Erythroblast (primary cell): ENCODE measurements at regions not wholly inside any gene's neighbourhood (a gene's known extent, or its start where the extent isn't known, plus 50 kb on each side); places are given as distances from the start of the nearest gene placed in this dataset.

Experiments
- GATA1 ChIP-seq: IDR thresholded peaks from 2 replicates; pipeline ENCODE4 v1.6.1; 2011; ENCODE audit warnings: low read depth, mild to moderate bottlenecking, control low read depth, low read length, moderate library complexity
- POLR2A ChIP-seq: IDR thresholded peaks from 2 replicates; pipeline ENCODE4 v1.6.1; 2011; ENCODE audit warnings: mild to moderate bottlenecking, low read length

GRCh38 chr1:81733480-81733879 is 67.3 kb upstream of the ADGRL2 start:
- TF ChIP-seq POLR2A (no peak), GATA1 (no peak)
